PC-9 (cell line): ENCODE measurements at regions not wholly inside any gene's neighbourhood (a gene's known extent, or its start where the extent isn't known, plus 50 kb on each side); places are given as distances from the start of the nearest gene placed in this dataset.

ENCODE experiments used
- BruUV-seq: library from RNA; stranded (reverse); fragments of 400-500 nt; replicated peaks from 2 replicates; lab custom pipeline; 2021; lab: Mats Ljungman, UMichigan
- CTCF ChIA-PET: fragments of 300-600 bp; sonication (Branson Sonifier 250); formaldehyde crosslinking; loops from one replicate; lab custom pipeline; 2022; ENCODE audit warnings: antibody characterized with exemption; lab: Charles Lee
- POLR2A ChIA-PET: fragments of 300-600 bp; sonication (Branson Sonifier 250); formaldehyde crosslinking; loops from one replicate; lab custom pipeline; 2022; ENCODE audit warnings: antibody characterized with exemption; ENCODE audit not compliant: unreplicated experiment; lab: Charles Lee
- DNase-seq, 2 experiments: peaks; one replicate each; pipeline versions ENCODE4 v3.0.0 to v3.0.0-alpha.2; 2015 to 2022; ENCODE audit warnings: mixed read lengths in 1 of 2
- H2AFZ ChIP-seq: fragments of 200-600 bp; sonication (generic); 2 replicates; pipeline ENCODE4 v1.8.1; 2017; ENCODE audit warnings: antibody characterized with exemption
- H3F3A ChIP-seq: fragments of 200-600 bp; sonication (generic); 2 replicates; pipeline ENCODE4 v1.8.1; 2017; ENCODE audit warnings: antibody characterized with exemption, mild to moderate bottlenecking, low read depth; ENCODE audit not compliant: insufficient read depth
- H3K27ac ChIP-seq: fragments of 200-600 bp; sonication (generic); 2 replicates; pipeline ENCODE4 v1.6.1; 2016; ENCODE audit warnings: mixed run types
- H3K27me3 ChIP-seq: fragments of 200-600 bp; sonication (generic); 2 replicates; pipeline ENCODE4 v1.6.1; 2016; ENCODE audit warnings: low read depth, mixed run types; ENCODE audit not compliant: insufficient read depth
- H3K36me3 ChIP-seq: fragments of 200-600 bp; sonication (generic); 2 replicates; pipeline ENCODE4 v1.6.1; 2016; ENCODE audit warnings: low read depth, mixed run types
- H3K4me1 ChIP-seq: fragments of 200-600 bp; sonication (generic); replicated peaks from 2 replicates; pipeline ENCODE4 v1.6.1; 2016; ENCODE audit warnings: mixed run types; ENCODE audit not compliant: insufficient read depth
- H3K4me2 ChIP-seq: fragments of 200-600 bp; sonication (generic); 2 replicates; pipeline ENCODE4 v1.6.1; 2017; ENCODE audit warnings: mixed run types
- H3K4me3 ChIP-seq: fragments of 200-600 bp; sonication (generic); 2 replicates; pipeline ENCODE4 v1.6.1; 2016; ENCODE audit warnings: mixed run types
- H3K79me2 ChIP-seq: fragments of 200-600 bp; sonication (generic); 2 replicates; pipeline ENCODE4 v1.6.1; 2017; ENCODE audit warnings: low read depth, mixed run types
- H3K9me2 ChIP-seq: fragments of 200-600 bp; sonication (generic); 2 replicates; pipeline ENCODE4 v1.8.1; 2017; ENCODE audit warnings: mild to moderate bottlenecking; ENCODE audit not compliant: insufficient read depth
- H3K9me3 ChIP-seq: fragments of 200-600 bp; sonication (generic); 2 replicates; pipeline ENCODE4 v1.8.1; 2016; ENCODE audit warnings: low read depth; ENCODE audit not compliant: insufficient read depth
- H4K20me1 ChIP-seq: fragments of 200-600 bp; sonication (generic); 2 replicates; pipeline ENCODE4 v1.8.1; 2017; ENCODE audit not compliant: insufficient read depth
- EZH2 ChIP-seq: fragments of 200-600 bp; sonication (generic); IDR thresholded peaks from 2 replicates; pipeline ENCODE4 v1.8.0; 2017; ENCODE audit warnings: antibody characterized with exemption, low read depth
- intact Hi-C: fragments of 100-400 bp; cut with micrococcal nuclease; formaldehyde crosslinking; loops from one replicate; pipeline ENCODE4 v1.10.0; 2022; ENCODE audit not compliant: unreplicated experiment
- TF ChIP-seq, protein P1 (sequence below): fragments of 200-600 bp; sonication (generic); conservative IDR thresholded peaks from 2 replicates; pipeline ENCODE4 v1.6.1; 2017; ENCODE audit warnings: mixed run types, antibody characterized with exemption, mild to moderate bottlenecking, moderate library complexity

- Histone ChIP-seq H3K27me3 (no peaks in the 10 kb centered on the region), H3K9me3 (no peaks in the 10 kb centered on the region; the same call in 1 of the 2 replicates), H3K4me2 (no peak overlapping the region), H4K20me1 (no peaks in the 10 kb centered on the region), H3K9me2 (no peaks in the 10 kb centered on the region), H3F3A (no peaks in the 10 kb centered on the region), H3K36me3 (no peaks in the 10 kb centered on the region), H3K27ac (no peak overlapping the region), H3K4me1 (no peaks in the 10 kb centered on the region), H3K4me3 (no peak overlapping the region), H3K79me2 (no peaks in the 10 kb centered on the region), H2AFZ (no peak overlapping the region)
- no peak for DNase-seq
- no TSS peak for BruUV-seq
- intact Hi-C loops: no loop called here
- TF ChIP-seq EZH2: no peak
- TF ChIP-seq, protein P1, sequence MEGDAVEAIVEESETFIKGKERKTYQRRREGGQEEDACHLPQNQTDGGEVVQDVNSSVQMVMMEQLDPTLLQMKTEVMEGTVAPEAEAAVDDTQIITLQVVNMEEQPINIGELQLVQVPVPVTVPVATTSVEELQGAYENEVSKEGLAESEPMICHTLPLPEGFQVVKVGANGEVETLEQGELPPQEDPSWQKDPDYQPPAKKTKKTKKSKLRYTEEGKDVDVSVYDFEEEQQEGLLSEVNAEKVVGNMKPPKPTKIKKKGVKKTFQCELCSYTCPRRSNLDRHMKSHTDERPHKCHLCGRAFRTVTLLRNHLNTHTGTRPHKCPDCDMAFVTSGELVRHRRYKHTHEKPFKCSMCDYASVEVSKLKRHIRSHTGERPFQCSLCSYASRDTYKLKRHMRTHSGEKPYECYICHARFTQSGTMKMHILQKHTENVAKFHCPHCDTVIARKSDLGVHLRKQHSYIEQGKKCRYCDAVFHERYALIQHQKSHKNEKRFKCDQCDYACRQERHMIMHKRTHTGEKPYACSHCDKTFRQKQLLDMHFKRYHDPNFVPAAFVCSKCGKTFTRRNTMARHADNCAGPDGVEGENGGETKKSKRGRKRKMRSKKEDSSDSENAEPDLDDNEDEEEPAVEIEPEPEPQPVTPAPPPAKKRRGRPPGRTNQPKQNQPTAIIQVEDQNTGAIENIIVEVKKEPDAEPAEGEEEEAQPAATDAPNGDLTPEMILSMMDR: no peak
- ChIA-PET POLR2A (no interaction called here), CTCF (no interaction called here)
Measured at GRCh38 chr3:22989716-22990115, 213.4 kb upstream of the UBE2E2 start.

DNA sequence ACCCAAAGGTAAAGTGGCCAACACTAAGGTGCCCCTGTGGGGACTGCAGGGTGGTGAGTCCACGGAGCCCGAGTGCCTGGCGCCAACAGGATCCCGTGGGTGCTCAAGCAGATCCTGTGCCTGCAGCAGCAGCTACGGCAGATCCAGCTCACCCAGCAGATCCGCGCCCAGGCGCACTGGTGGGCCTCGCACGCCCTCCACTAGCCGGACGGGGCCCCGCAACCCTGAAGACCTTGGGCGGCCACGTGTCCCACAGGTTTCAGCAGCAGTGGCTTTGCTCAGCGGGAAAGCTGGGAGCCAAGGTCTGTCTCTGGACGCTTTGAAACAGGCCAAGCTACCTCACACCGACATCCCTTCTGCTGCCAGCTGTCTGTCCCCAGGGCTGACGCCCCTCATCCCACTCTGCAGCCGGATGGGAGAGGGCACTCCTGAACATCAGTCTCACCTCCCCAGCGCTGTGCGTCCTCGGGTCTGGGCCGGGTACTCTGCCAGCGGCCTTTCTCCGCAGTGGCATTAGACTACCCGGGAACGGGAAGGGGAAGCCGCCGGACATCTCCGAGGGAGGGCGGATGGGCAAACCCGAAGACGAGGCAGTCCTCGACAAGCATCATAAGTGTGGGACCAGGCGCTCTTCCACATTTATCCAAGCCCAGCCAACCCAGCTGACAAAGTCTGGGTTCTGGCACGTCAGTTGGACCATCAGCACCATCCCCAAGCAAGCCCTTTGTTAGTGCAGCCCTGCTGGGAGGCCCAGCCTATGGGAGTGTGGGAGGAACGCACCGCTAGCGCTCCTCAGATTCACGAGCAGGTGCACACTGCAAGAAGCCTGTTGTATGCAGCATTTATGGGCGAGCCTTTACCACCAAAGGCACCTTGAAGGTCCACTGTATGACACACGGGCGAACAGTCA lies 212.6 kb upstream of the UBE2E2 start:
- Histone ChIP-seq H3K9me2 (no peaks in the 10 kb centered on the region), H3K4me2 (no peak overlapping the region), H3K27ac (no peak overlapping the region)

GRCh38 chr3:22994781-22995180 lies 208.3 kb upstream of the UBE2E2 start:
- ChIA-PET POLR2A (no interaction called here), CTCF (no interaction called here)
- H4K20me1 ChIP-seq: no peaks in the 10 kb centered on the region
- no peak overlapping the region for H3K4me3 ChIP-seq
- H3K79me2 ChIP-seq: no peaks in the 10 kb centered on the region
- H3K27ac ChIP-seq: no peak overlapping the region
- H3K9me3 ChIP-seq: no peaks in the 10 kb centered on the region
- TF ChIP-seq, protein P1: no peak
- TF ChIP-seq EZH2: no peak
- intact Hi-C loops: no loop called here
- no peaks in the 10 kb centered on the region for H3K4me1 ChIP-seq
- H3K4me2 ChIP-seq: no peak overlapping the region
- DNase-seq: no peak
- no peaks in the 10 kb centered on the region for H3K27me3 ChIP-seq
- no peak overlapping the region for H2AFZ ChIP-seq
- no peaks in the 10 kb centered on the region for H3K36me3 ChIP-seq
- H3F3A ChIP-seq: no peaks in the 10 kb centered on the region
- no TSS peak for BruUV-seq
- H3K9me2 ChIP-seq: no peaks in the 10 kb centered on the region

More for the DNA sequence above, 212.6 kb upstream of the UBE2E2 start:
- Histone ChIP-seq H4K20me1 (no peaks in the 10 kb centered on the region), H3F3A (no peaks in the 10 kb centered on the region), H3K27me3 (no peaks in the 10 kb centered on the region), H3K9me3 (no peaks in the 10 kb centered on the region; the same call in 1 of the 2 replicates), H3K79me2 (no peaks in the 10 kb centered on the region), H2AFZ (no peak overlapping the region), H3K4me1 (no peaks in the 10 kb centered on the region), H3K4me3 (no peak overlapping the region), H3K36me3 (no peaks in the 10 kb centered on the region)
- no TSS peak for BruUV-seq
- DNase-seq: no peak
- intact Hi-C loops: no loop called here
- CTCF ChIA-PET: interaction anchor here (0.6 kb wide), 1 partner anchor 69 kb away, joined by 4 read pairs; no protein-coding TSS in a partner anchor
- POLR2A ChIA-PET: no interaction called here
- no peak for TF ChIP-seq EZH2
- TF ChIP-seq, protein P1: no peak
